KMS-11 (cell line): ENCODE measurements at regions not wholly inside any gene's neighbourhood (a gene's known extent, or its start where the extent isn't known, plus 50 kb on each side); places are given as distances from the start of the nearest gene placed in this dataset.

Experiments used
- H2AFZ ChIP-seq: fragments of 200-600 bp; sonication (generic); 2 replicates; pipeline ENCODE4 v1.6.1; 2016; ENCODE audit warnings: antibody characterized with exemption, mixed run types, low read depth
- H3K27ac ChIP-seq: fragments of 200-600 bp; sonication (generic); 2 replicates; pipeline ENCODE4 v1.6.1; 2016; ENCODE audit warnings: mild to moderate bottlenecking, mixed run types
- H3K27me3 ChIP-seq: fragments of 200-600 bp; sonication (generic); 2 replicates; pipeline ENCODE4 v1.6.1; 2017; ENCODE audit warnings: mild to moderate bottlenecking, low read depth, mixed run types, moderate library complexity; ENCODE audit not compliant: insufficient read depth
- H3K36me3 ChIP-seq: fragments of 200-600 bp; sonication (generic); 2 replicates; pipeline ENCODE4 v1.6.1; 2017; ENCODE audit warnings: mild to moderate bottlenecking, mixed run types; ENCODE audit not compliant: insufficient read depth
- H3K4me1 ChIP-seq: fragments of 200-600 bp; sonication (generic); 2 replicates; pipeline ENCODE4 v1.6.1; 2016; ENCODE audit warnings: mild to moderate bottlenecking, low read depth, mixed run types; ENCODE audit not compliant: poor library complexity, severe bottlenecking
- H3K4me2 ChIP-seq: fragments of 200-600 bp; sonication (generic); 2 replicates; pipeline ENCODE4 v1.7.0; 2016; ENCODE audit warnings: mild to moderate bottlenecking, mixed run types
- H3K4me3 ChIP-seq: fragments of 200-600 bp; sonication (generic); IDR thresholded peaks from 2 replicates; pipeline ENCODE4 v1.6.1; 2017; ENCODE audit warnings: low read depth, low read length, mixed read lengths; ENCODE audit not compliant: insufficient read depth
- H3K79me2 ChIP-seq: fragments of 200-600 bp; sonication (generic); 2 replicates; pipeline ENCODE4 v1.6.1; 2016; ENCODE audit warnings: low read depth, mixed run types; ENCODE audit not compliant: insufficient read depth
- H3K9ac ChIP-seq: fragments of 200-600 bp; sonication (generic); 2 replicates; pipeline ENCODE4 v1.6.1; 2016; ENCODE audit warnings: mild to moderate bottlenecking, mixed run types
- H4K20me1 ChIP-seq: fragments of 200-600 bp; sonication (generic); 2 replicates; pipeline ENCODE4 v1.6.1; 2016; ENCODE audit warnings: mild to moderate bottlenecking, mixed run types; ENCODE audit not compliant: insufficient read depth
- CTCF ChIP-seq: fragments of 200-600 bp; sonication (generic); conservative IDR thresholded peaks from 2 replicates; pipeline ENCODE4 v1.6.1; 2017; ENCODE audit warnings: low read depth, mild to moderate bottlenecking, antibody characterized with exemption, low read length, moderate library complexity, mixed read lengths

GRCh38 chr5:174596429-174596828 is 128.0 kb upstream of the MSX2 start:
- no peaks in the 10 kb centered on the region for H3K4me1 ChIP-seq
- H3K79me2 ChIP-seq, result no peaks in the 10 kb centered on the region
- TF ChIP-seq CTCF, result no peak
- H3K27me3 ChIP-seq, result no peaks in the 10 kb centered on the region
- no peak overlapping the region for H3K9ac ChIP-seq
- H4K20me1 ChIP-seq, result no peaks in the 10 kb centered on the region
- H3K36me3 ChIP-seq, result no peaks in the 10 kb centered on the region
- H3K4me2 ChIP-seq, result no peak overlapping the region
- no peak overlapping the region for H3K4me3 ChIP-seq
- no peak overlapping the region for H3K27ac ChIP-seq
- H2AFZ ChIP-seq, result no peak overlapping the region

- H3K4me3 ChIP-seq, result no peak overlapping the region
- H3K27ac ChIP-seq, result no peak overlapping the region
- H3K27me3 ChIP-seq, result no peaks in the 10 kb centered on the region
- no peaks in the 10 kb centered on the region for H3K4me1 ChIP-seq
- no peak overlapping the region for H3K9ac ChIP-seq
- TF ChIP-seq CTCF, result no peak
- no peaks in the 10 kb centered on the region for H3K36me3 ChIP-seq
- H4K20me1 ChIP-seq, result no peaks in the 10 kb centered on the region
- no peak overlapping the region for H2AFZ ChIP-seq
- H3K4me2 ChIP-seq, result no peak overlapping the region
- H3K79me2 ChIP-seq, result no peaks in the 10 kb centered on the region
Measured at GRCh38 chr5:174599992-174600391, 124.4 kb upstream of the MSX2 start.

- H3K4me2 ChIP-seq, result no peak overlapping the region
- H3K4me1 ChIP-seq, result no peaks in the 10 kb centered on the region
- TF ChIP-seq CTCF, result no peak
- H3K9ac ChIP-seq, result no peak overlapping the region
- no peak overlapping the region for H3K27ac ChIP-seq
- H2AFZ ChIP-seq, result no peak overlapping the region
- no peak overlapping the region for H3K4me3 ChIP-seq
- no peaks in the 10 kb centered on the region for H3K27me3 ChIP-seq
- H3K79me2 ChIP-seq, result no peaks in the 10 kb centered on the region
- H4K20me1 ChIP-seq, result no peaks in the 10 kb centered on the region
- H3K36me3 ChIP-seq, result no peaks in the 10 kb centered on the region
Measured at GRCh38 chr5:174601946-174602345, 122.4 kb upstream of the MSX2 start.

- no peak overlapping the region for H3K4me3 ChIP-seq
- no peaks in the 10 kb centered on the region for H3K4me1 ChIP-seq
- no peaks in the 10 kb centered on the region for H4K20me1 ChIP-seq
- no peak overlapping the region for H3K9ac ChIP-seq
- H3K36me3 ChIP-seq, result no peaks in the 10 kb centered on the region
- H3K27me3 ChIP-seq, result no peaks in the 10 kb centered on the region
- no peak overlapping the region for H3K27ac ChIP-seq
- no peak for TF ChIP-seq CTCF
- H2AFZ ChIP-seq, result no peak overlapping the region
- H3K79me2 ChIP-seq, result no peaks in the 10 kb centered on the region
- no peak overlapping the region for H3K4me2 ChIP-seq
Measured at GRCh38 chr5:174606153-174606552, 118.2 kb upstream of the MSX2 start.

- no peaks in the 10 kb centered on the region for H3K36me3 ChIP-seq
- H3K4me3 ChIP-seq, result no peak overlapping the region
- no peak for TF ChIP-seq CTCF
- H3K9ac ChIP-seq, result no peak overlapping the region
- H3K4me1 ChIP-seq, result no peaks in the 10 kb centered on the region
- no peak overlapping the region for H2AFZ ChIP-seq
- H3K4me2 ChIP-seq, result no peak overlapping the region
- H3K27me3 ChIP-seq, result no peaks in the 10 kb centered on the region
- no peaks in the 10 kb centered on the region for H3K79me2 ChIP-seq
- H4K20me1 ChIP-seq, result no peaks in the 10 kb centered on the region
- H3K27ac ChIP-seq, result no peak overlapping the region
Measured at GRCh38 chr5:174606646-174607045, 117.7 kb upstream of the MSX2 start.
